Mesothelial cell of epicardium (in vitro differentiated cells): ENCODE measurements at regions not wholly inside any gene's neighbourhood (a gene's known extent, or its start where the extent isn't known, plus 50 kb on each side); places are given as distances from the start of the nearest gene placed in this dataset.

ENCODE experiments used
- DNase-seq, 2 experiments: peaks; one replicate each; pipeline ENCODE4 v3.0.0; 2021; ENCODE audit warnings: low spot score in 2 of 2; ENCODE audit not compliant: unreplicated experiment in 2 of 2
- H3K27ac Mint-ChIP-seq: 2 replicates; pipeline ENCODE4 v1.8.0; 2021; ENCODE audit warnings: mixed read lengths
- H3K27me3 Mint-ChIP-seq: 2 replicates; pipeline ENCODE4 v1.8.0; 2021; ENCODE audit warnings: low read depth, mixed read lengths
- H3K36me3 Mint-ChIP-seq: 2 replicates; pipeline ENCODE4 v1.8.0; 2021; ENCODE audit warnings: mixed read lengths
- H3K4me1 Mint-ChIP-seq: 2 replicates; pipeline ENCODE4 v1.8.0; 2021; ENCODE audit warnings: mixed read lengths
- H3K4me3 Mint-ChIP-seq: 2 replicates; pipeline ENCODE4 v1.8.0; 2021; ENCODE audit warnings: mild to moderate bottlenecking, moderate library complexity, mixed read lengths
- H3K9me3 Mint-ChIP-seq: 2 replicates; pipeline ENCODE4 v1.8.0; 2021; ENCODE audit warnings: mixed read lengths
- CTCF ChIP-seq: fragments of 200-600 bp; sonication (generic); IDR thresholded peaks from one replicate; pipeline ENCODE4 v1.5.0; 2021; ENCODE audit warnings: antibody characterized with exemption; ENCODE audit not compliant: unreplicated experiment

- H3K4me3 Mint-ChIP-seq = no peak overlapping the region
- H3K27ac Mint-ChIP-seq = no peak overlapping the region
- peaks cover 11% of the 10 kb centered on the region for H3K9me3 Mint-ChIP-seq
- no peaks in the 10 kb centered on the region for H3K27me3 Mint-ChIP-seq
- no peaks in the 10 kb centered on the region for H3K36me3 Mint-ChIP-seq
- H3K4me1 Mint-ChIP-seq = no peaks in the 10 kb centered on the region
- DNase-seq = no peak
- no peak for TF ChIP-seq CTCF
These were observed 143.7 kb upstream of the RUNX3 start for GRCh38 chr1:25073640-25074270.

GRCh38 chr1:25072461-25072860 lies 142.4 kb upstream of the RUNX3 start:
- H3K36me3 Mint-ChIP-seq = no peaks in the 10 kb centered on the region
- no peak for TF ChIP-seq CTCF

GRCh38 chr1:25068829-25069228 lies 138.8 kb upstream of the RUNX3 start:
- no peak for DNase-seq
- no peaks in the 10 kb centered on the region for H3K9me3 Mint-ChIP-seq
- no peak for TF ChIP-seq CTCF
- peaks cover 24% of the 10 kb centered on the region for H3K4me1 Mint-ChIP-seq
- no peaks in the 10 kb centered on the region for H3K27me3 Mint-ChIP-seq
- H3K27ac Mint-ChIP-seq = no peak overlapping the region
- H3K4me3 Mint-ChIP-seq = no peak overlapping the region
- H3K36me3 Mint-ChIP-seq = no peaks in the 10 kb centered on the region

More at GRCh38 chr1:25072461-25072860, 142.4 kb upstream of the RUNX3 start:
- H3K9me3 Mint-ChIP-seq = peaks cover 11% of the 10 kb centered on the region
- H3K4me1 Mint-ChIP-seq = peaks cover 7% of the 10 kb centered on the region
- H3K27ac Mint-ChIP-seq = no peak overlapping the region
- no peaks in the 10 kb centered on the region for H3K27me3 Mint-ChIP-seq
- DNase-seq = no peak
- no peak overlapping the region for H3K4me3 Mint-ChIP-seq

GRCh38 chr1:25068316-25068715 lies 138.2 kb upstream of the RUNX3 start:
- Mint-ChIP-seq H3K4me1 (peaks cover 24% of the 10 kb centered on the region), H3K27me3 (no peaks in the 10 kb centered on the region), H3K27ac (no peak overlapping the region), H3K9me3 (no peaks in the 10 kb centered on the region), H3K4me3 (no peak overlapping the region), H3K36me3 (no peaks in the 10 kb centered on the region)
- no peak for DNase-seq
- no peak for TF ChIP-seq CTCF

- no peaks in the 10 kb centered on the region for H3K36me3 Mint-ChIP-seq
- no peak for TF ChIP-seq CTCF
- no peaks in the 10 kb centered on the region for H3K27me3 Mint-ChIP-seq
These were observed 137.6 kb upstream of the RUNX3 start for GRCh38 chr1:25067518-25068251.

More at GRCh38 chr1:25067518-25068251, 137.6 kb upstream of the RUNX3 start:
- Mint-ChIP-seq H3K4me3 (no peak overlapping the region), H3K4me1 (peaks cover 24% of the 10 kb centered on the region), H3K27ac (peak overlapping the region; percentile 30), H3K9me3 (no peaks in the 10 kb centered on the region)
- no peak for DNase-seq
